ENCODE measurements at regions not wholly inside any gene's neighbourhood (a gene's known extent, or its start where the extent isn't known, plus 50 kb on each side); places are given as distances from the start of the nearest gene placed in this dataset.

GRCh38 chr1:232247669-232248068 lies 382.3 kb downstream of the SIPA1L2 start:
- no peak for DNase-seq

GRCh38 chr1:232244426-232244825 lies 385.5 kb downstream of the SIPA1L2 start:
- H3K27me3 ChIP-seq (ENCODE audit: control insufficient read depth in 1 of 2, insufficient read depth in 2 of 2, low read length in 2 of 2), result peaks cover 5% of the 10 kb centered on the region in 2 experiments
- Mint-ChIP-seq H3K4me1 (ENCODE audit: low read depth) (no peaks in the 10 kb centered on the region), H3K9me3 (no peaks in the 10 kb centered on the region), H3K27me3 (peaks cover 50% of the 10 kb centered on the region), H3K4me3 (no peak overlapping the region), H3K36me3 (ENCODE audit: low read depth) (no peaks in the 10 kb centered on the region), H3K27ac (no peak overlapping the region)
- no peaks in the 10 kb centered on the region for H3K36me3 ChIP-seq (ENCODE audit: insufficient read depth, low read length)
- CTCF ChIA-PET, result no interaction called here
- no peak overlapping the region for H3K4me3 ChIP-seq (ENCODE audit: low read length)
- H3K27ac ChIP-seq (ENCODE audit: low read depth in 1 of 2, low read length in 2 of 2), result no peak overlapping the region
- intact Hi-C loops (cut with DNase I, micrococcal nuclease), result no loop called here
- no peaks in the 10 kb centered on the region for H3K9me3 ChIP-seq (ENCODE audit: control insufficient read depth in 1 of 2, insufficient read depth in 1 of 2, low read length in 2 of 2)
- ATAC-seq (ENCODE audit: poor library complexity), result no peak
- no peak for TF ChIP-seq CTCF (IDR thresholded peaks at IDR 0.05)
- POLR2A ChIA-PET, result no interaction called here
- no peaks in the 10 kb centered on the region for H3K4me1 ChIP-seq (ENCODE audit: insufficient read depth, low read length)
- no peak for DNase-seq

More at GRCh38 chr1:232247669-232248068, 382.3 kb downstream of the SIPA1L2 start:
- Histone ChIP-seq H3K4me3 (ENCODE audit: low read length) (no peak overlapping the region), H3K4me1 (ENCODE audit: insufficient read depth, low read length) (no peaks in the 10 kb centered on the region), H3K27me3 (ENCODE audit: control insufficient read depth in 1 of 2, insufficient read depth in 2 of 2, low read length in 2 of 2) (peaks cover 5 to 9% of the 10 kb centered on the region in 2 experiments), H3K36me3 (ENCODE audit: insufficient read depth, low read length) (no peaks in the 10 kb centered on the region), H3K9me3 (ENCODE audit: control insufficient read depth in 1 of 2, insufficient read depth in 1 of 2, low read length in 2 of 2) (no peaks in the 10 kb centered on the region), H3K27ac (ENCODE audit: low read depth in 1 of 2, low read length in 2 of 2) (no peak overlapping the region)
- no peak overlapping the region for H3K4me3 Mint-ChIP-seq
- no peaks in the 10 kb centered on the region for H3K9me3 Mint-ChIP-seq
- H3K4me1 Mint-ChIP-seq (ENCODE audit: low read depth), result no peaks in the 10 kb centered on the region
- no peaks in the 10 kb centered on the region for H3K36me3 Mint-ChIP-seq (ENCODE audit: low read depth)
- no peak overlapping the region for H3K27ac Mint-ChIP-seq
- TF ChIP-seq CTCF (IDR thresholded peaks at IDR 0.05), result no peak
- POLR2A ChIA-PET, result no interaction called here
- intact Hi-C loops (cut with DNase I, micrococcal nuclease), result no loop called here
- CTCF ChIA-PET, result no interaction called here
- no peak for ATAC-seq (ENCODE audit: poor library complexity)
- H3K27me3 Mint-ChIP-seq, result peaks cover 57% of the 10 kb centered on the region

- H3K4me1 Mint-ChIP-seq (ENCODE audit: low read depth), result no peaks in the 10 kb centered on the region
- intact Hi-C loops (cut with DNase I, micrococcal nuclease), result no loop called here
- no peak for TF ChIP-seq CTCF (IDR thresholded peaks at IDR 0.05)
Measured at GRCh38 chr1:232239998-232240397, 389.9 kb downstream of the SIPA1L2 start.

More at GRCh38 chr1:232239998-232240397, 389.9 kb downstream of the SIPA1L2 start:
- no peak for DNase-seq
- H3K4me3 Mint-ChIP-seq, result no peak overlapping the region
- Histone ChIP-seq H3K4me3 (ENCODE audit: low read length) (no peak overlapping the region), H3K36me3 (ENCODE audit: insufficient read depth, low read length) (no peaks in the 10 kb centered on the region), H3K4me1 (ENCODE audit: insufficient read depth, low read length) (no peaks in the 10 kb centered on the region), H3K9me3 (ENCODE audit: control insufficient read depth in 1 of 2, insufficient read depth in 1 of 2, low read length in 2 of 2) (no peaks in the 10 kb centered on the region), H3K27me3 (ENCODE audit: control insufficient read depth in 1 of 2, insufficient read depth in 2 of 2, low read length in 2 of 2) (peaks cover 0 to 2% of the 10 kb centered on the region in 2 experiments), H3K27ac (ENCODE audit: low read depth in 1 of 2, low read length in 2 of 2) (no peak overlapping the region)
- H3K36me3 Mint-ChIP-seq (ENCODE audit: low read depth), result no peaks in the 10 kb centered on the region
- ATAC-seq (ENCODE audit: poor library complexity), result no peak
- ChIA-PET POLR2A (no interaction called here), CTCF (no interaction called here)
- H3K27me3 Mint-ChIP-seq, result peaks cover 26% of the 10 kb centered on the region
- H3K9me3 Mint-ChIP-seq, result no peaks in the 10 kb centered on the region
- H3K27ac Mint-ChIP-seq, result no peak overlapping the region
